AG09309 (cell line): ENCODE measurements at regions not wholly inside any gene's neighbourhood (a gene's known extent, or its start where the extent isn't known, plus 50 kb on each side); places are given as distances from the start of the nearest gene placed in this dataset.

Experiments used
- DNase-seq: peaks from one replicate; pipeline ENCODE4 v3.0.0-alpha.2; 2010; ENCODE audit warnings: low read depth
- H3K4me3 ChIP-seq: 2 replicates; pipeline ENCODE4 v1.5.1; 2011; ENCODE audit warnings: mild to moderate bottlenecking, low read depth, low read length, moderate library complexity; ENCODE audit not compliant: control insufficient read depth
- CTCF ChIP-seq: IDR thresholded peaks from 2 replicates; pipeline ENCODE4 v1.5.1; 2011; ENCODE audit warnings: mild to moderate bottlenecking, low read depth, low read length, inconsistent platforms; ENCODE audit not compliant: insufficient read depth, control insufficient read depth; ENCODE audit errors: missing control alignments

DNA sequence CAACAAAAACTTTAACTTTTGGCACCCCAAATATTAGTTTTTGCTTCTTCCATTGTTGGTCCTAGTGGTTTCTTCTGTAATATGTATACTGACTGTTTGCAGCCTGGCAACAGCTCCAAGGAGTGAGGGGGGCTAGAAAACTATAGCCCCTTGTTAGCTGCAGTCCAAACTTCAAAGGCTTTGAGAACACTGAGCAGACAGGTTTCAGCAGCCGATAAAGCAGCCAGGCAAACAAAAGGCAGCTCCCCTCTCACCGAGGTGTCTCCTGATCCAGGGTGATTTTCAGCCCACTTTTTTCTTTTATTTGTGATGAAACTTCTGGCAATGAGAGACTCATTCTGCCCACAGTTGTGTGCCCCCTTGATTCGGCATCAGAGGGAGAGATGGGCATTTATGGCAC is 80.7 kb downstream of the OLIG3 start:
- no peak for TF ChIP-seq CTCF
- DNase-seq = no peak

DNA sequence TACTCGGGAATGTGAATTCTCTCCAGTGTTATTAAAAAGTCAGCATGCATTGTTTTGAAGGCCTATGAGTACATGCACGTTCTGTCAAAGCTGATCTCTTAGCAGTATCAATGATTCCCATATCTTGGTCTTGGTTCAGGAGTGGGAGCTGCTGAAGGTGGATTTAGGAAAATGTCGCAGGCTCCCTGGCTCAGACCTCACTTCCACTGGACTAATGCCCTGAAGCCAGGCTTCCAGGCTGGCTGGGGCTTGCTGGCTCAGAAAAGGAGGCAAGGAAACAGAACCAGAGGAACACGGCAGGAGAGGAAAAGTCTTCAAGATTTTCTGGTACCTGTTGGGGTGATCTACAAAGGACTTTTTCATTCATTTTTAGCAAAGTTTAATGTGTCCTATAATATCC is 81.6 kb downstream of the OLIG3 start:
- TF ChIP-seq CTCF = no peak
- no peak for DNase-seq
- H3K4me3 ChIP-seq = no peak overlapping the region

More for the DNA sequence above, 80.7 kb downstream of the OLIG3 start:
- no peak overlapping the region for H3K4me3 ChIP-seq

DNA sequence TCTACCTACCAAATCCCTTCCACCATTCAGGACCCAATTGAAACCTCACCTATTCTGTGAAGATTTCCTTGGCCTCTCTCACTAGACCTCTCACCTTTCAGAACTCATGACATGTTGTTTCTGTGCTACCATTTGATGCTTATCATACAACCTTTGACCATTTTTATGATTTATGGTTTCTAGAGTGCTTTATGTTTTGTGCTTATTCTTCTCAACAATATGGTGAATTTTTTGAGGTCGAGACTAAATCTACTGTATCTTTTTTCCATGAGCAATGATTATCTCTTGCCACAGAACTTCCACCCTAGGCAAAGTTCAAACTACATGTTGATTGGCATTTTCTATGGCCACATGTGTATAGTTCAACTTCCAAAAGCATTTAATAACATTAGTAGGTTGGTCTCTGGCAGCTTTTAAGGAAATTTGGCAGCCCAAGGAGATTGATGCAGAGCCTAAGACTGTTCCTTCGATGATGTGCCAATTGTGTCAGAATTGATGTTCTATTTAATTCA is 84.9 kb downstream of the OLIG3 start:
- H3K4me3 ChIP-seq = no peak overlapping the region
- no peak for TF ChIP-seq CTCF
- DNase-seq = no peak

GRCh38 chr6:137407816-137408215 is 86.4 kb downstream of the OLIG3 start:
- DNase-seq = no peak
- no peak for TF ChIP-seq CTCF
- H3K4me3 ChIP-seq = no peak overlapping the region

DNA sequence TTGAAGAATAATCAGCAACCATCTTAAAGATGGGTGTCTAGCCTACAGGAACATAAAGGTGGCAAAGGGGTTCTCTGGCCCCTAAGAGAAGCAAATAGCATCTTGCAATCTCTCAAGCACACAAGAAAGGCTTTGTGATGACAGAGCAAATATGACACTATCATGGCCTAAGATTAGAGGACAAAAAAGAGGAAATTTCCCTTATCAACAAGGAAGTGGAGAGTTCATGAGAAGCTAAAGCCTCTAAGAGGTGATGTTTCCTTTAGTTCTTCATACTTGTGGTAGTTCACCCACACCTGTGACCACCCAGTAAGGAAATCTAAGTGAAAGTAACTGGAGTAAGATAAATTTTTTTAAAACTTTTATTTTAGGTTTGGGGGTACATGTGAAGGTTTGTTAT is 88.4 kb downstream of the OLIG3 start:
- DNase-seq = no peak
- no peak for TF ChIP-seq CTCF
- H3K4me3 ChIP-seq = no peak overlapping the region

DNA sequence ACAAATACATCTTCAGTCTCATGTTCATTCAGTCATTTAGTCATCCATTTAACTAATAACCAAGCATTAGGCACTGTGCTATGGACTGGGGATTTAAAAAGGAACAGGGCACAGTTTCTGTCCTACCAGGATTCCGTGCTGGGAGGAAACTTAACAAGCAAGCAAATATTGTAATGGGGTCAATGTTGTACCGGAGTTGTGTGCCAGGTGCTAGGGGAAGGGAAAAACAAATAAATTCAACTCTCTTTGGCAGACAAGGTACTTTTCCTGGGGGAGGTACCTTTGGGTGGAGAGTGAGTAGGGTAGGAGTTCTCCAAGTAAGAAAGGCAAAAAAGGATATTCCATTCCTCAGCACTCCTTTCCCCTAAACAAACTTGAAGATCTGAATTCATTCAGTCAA is 90.3 kb downstream of the OLIG3 start:
- no peak for TF ChIP-seq CTCF
- no peak overlapping the region for H3K4me3 ChIP-seq
- no peak for DNase-seq

- no peak for TF ChIP-seq CTCF
- no peak overlapping the region for H3K4me3 ChIP-seq
- no peak for DNase-seq
Measured at GRCh38 chr6:137403443-137403842, 90.8 kb downstream of the OLIG3 start.
